Stimulated activated effector memory CD8-positive, alpha-beta T cell treated with anti-CD3 and anti-CD28 coated beads, Interleukin-12 subunit alpha, Interleukin-12 subunit beta, amount 100 ng/mL, for 72 hours (primary cell): ENCODE measurements at regions not wholly inside any gene's neighbourhood (a gene's known extent, or its start where the extent isn't known, plus 50 kb on each side); places are given as distances from the start of the nearest gene placed in this dataset.
"Not testable (repeated sequence)": the region's sequence is repeated elsewhere in the genome, so short reads cannot be mapped to it uniquely, and the experiment has no call there.

ENCODE experiments used
- ATAC-seq: fragments of 150-1000 bp; cut with Tn5 transposase; 2 replicates; pipeline ENCODE4 v1.10.0; 2021
- DNase-seq, 2 donors: peaks; one replicate each; pipeline ENCODE4 v3.0.0; 2021 to 2022; ENCODE audit warnings: low spot score in 2 of 2
- H3K27ac Mint-ChIP-seq: one replicate; pipeline ENCODE4 v1.8.0; 2022; ENCODE audit warnings: mild to moderate bottlenecking, mixed read lengths
- H3K36me3 Mint-ChIP-seq: one replicate; pipeline ENCODE4 v1.8.0; 2022; ENCODE audit warnings: mild to moderate bottlenecking, mixed read lengths
- H3K4me1 Mint-ChIP-seq: one replicate; pipeline ENCODE4 v1.8.0; 2022; ENCODE audit warnings: mixed read lengths
- H3K4me3 Mint-ChIP-seq: one replicate; pipeline ENCODE4 v1.8.0; 2022; ENCODE audit warnings: mild to moderate bottlenecking, mixed read lengths
- H3K9me3 Mint-ChIP-seq: one replicate; pipeline ENCODE4 v1.8.0; 2022; ENCODE audit warnings: mixed read lengths

DNA sequence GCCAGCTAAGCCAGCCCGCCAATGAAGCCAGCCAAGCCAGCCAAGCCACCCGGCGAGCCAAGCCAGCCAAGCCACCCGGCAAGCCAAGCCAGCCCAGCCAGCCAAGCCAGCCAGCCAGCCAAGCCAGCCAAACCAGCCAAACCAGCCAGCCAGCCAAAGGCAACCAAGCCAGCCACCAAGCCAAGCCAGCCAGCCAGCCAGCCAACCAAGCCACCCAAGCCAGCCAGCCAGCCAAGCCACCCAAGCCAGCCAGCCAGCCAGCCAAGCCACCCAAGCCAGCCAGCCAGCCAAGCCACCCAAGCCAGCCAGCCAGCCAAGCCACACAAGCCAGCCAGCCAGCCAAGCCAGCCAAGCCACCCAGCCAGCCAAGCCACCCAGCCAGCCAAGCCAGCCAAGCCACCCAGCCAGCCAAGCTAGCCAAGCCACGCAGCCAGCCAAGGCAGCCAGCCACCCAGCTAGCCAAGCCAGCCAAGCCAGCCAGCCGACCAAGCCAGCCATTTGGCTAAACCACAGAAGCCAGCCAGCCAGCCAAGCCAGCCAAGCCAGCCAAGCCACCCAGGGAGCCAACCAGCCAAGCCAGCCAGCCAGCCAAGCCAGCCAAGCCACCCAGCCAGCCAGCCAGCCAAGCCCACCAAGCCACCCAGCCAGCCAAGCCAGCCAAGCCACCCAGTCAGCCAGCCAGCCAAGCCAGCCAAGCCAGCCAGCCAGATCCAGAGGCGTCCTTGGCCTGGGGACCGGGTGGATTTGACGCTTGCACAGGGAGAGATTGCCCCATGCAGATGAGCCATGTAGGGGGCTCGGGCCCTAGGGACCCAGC, 198.0 kb downstream of the GOLGA6L6 start:
- not testable (repeated sequence) for ATAC-seq
- DNase-seq, result peak in 1 of 2 donors; percentile 11

GRCh38 chr15:20342601-20343394, 198.8 kb downstream of the GOLGA6L6 start:
- not testable (repeated sequence) for DNase-seq, H3K27ac Mint-ChIP-seq, ATAC-seq, H3K4me1 Mint-ChIP-seq, H3K9me3 Mint-ChIP-seq, H3K4me3 Mint-ChIP-seq, H3K36me3 Mint-ChIP-seq

More for the DNA sequence above, 198.0 kb downstream of the GOLGA6L6 start:
- H3K4me3 Mint-ChIP-seq, H3K27ac Mint-ChIP-seq, H3K4me1 Mint-ChIP-seq, H3K36me3 Mint-ChIP-seq, H3K9me3 Mint-ChIP-seq: not testable (repeated sequence)

GRCh38 chr15:20341901-20342600, 199.5 kb downstream of the GOLGA6L6 start:
- Mint-ChIP-seq H3K9me3 (peaks cover 2% of the 10 kb centered on the region), H3K27ac (no peak overlapping the region), H3K36me3 (no peaks in the 10 kb centered on the region), H3K4me1 (no peaks in the 10 kb centered on the region), H3K4me3 (no peak overlapping the region)
- DNase-seq (peak; percentile 33 to 59), ATAC-seq (peak; percentile 4)

- Mint-ChIP-seq H3K4me1 (no peaks in the 10 kb centered on the region), H3K36me3 (no peaks in the 10 kb centered on the region), H3K4me3 (no peak overlapping the region), H3K27ac (no peak overlapping the region), H3K9me3 (peaks cover 6% of the 10 kb centered on the region)
- ATAC-seq (peak; percentile 42), DNase-seq (peak in 1 of 2 donors; percentile 38)
Observed at GRCh38 chr15:20340931-20341661, 200.5 kb downstream of the GOLGA6L6 start.

DNA sequence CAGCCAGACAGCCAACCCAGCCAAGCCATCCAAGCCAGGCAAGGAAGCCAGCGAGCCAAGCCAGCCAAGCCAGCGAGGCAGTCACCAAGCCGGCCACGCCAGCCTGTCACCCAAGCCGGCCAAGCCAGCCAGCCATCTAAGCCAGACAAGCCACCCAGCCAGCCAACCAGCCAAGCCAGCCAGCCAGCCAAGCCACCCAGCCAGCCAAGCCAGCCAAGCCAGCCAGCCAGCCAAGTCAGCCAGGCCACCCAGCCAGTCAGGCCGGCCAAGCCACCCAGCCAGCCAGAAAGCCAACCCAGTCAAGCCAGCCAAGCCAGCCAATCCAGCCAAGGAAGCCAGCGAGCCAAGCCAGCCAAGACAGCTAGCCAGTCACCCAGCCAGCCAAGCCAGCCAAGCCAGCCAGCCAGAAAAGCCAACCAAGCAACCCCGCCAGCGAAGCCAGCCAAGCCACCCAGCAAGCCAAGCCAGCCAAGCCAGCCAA, 201.2 kb downstream of the GOLGA6L6 start:
- DNase-seq (peak; percentile 41 to 60), ATAC-seq (peak; percentile 43)
- Mint-ChIP-seq H3K36me3 (no peaks in the 10 kb centered on the region), H3K27ac (no peak overlapping the region), H3K4me1 (no peaks in the 10 kb centered on the region), H3K4me3 (no peak overlapping the region), H3K9me3 (peaks cover 6% of the 10 kb centered on the region)

GRCh38 chr15:20339086-20339791, 202.4 kb downstream of the GOLGA6L6 start:
- DNase-seq, H3K4me1 Mint-ChIP-seq, H3K4me3 Mint-ChIP-seq, H3K36me3 Mint-ChIP-seq, H3K9me3 Mint-ChIP-seq, H3K27ac Mint-ChIP-seq, ATAC-seq: not testable (repeated sequence)

GRCh38 chr15:20338671-20339070, 202.9 kb downstream of the GOLGA6L6 start:
- H3K9me3 Mint-ChIP-seq, DNase-seq, H3K27ac Mint-ChIP-seq, ATAC-seq, H3K4me3 Mint-ChIP-seq, H3K4me1 Mint-ChIP-seq, H3K36me3 Mint-ChIP-seq: not testable (repeated sequence)

DNA sequence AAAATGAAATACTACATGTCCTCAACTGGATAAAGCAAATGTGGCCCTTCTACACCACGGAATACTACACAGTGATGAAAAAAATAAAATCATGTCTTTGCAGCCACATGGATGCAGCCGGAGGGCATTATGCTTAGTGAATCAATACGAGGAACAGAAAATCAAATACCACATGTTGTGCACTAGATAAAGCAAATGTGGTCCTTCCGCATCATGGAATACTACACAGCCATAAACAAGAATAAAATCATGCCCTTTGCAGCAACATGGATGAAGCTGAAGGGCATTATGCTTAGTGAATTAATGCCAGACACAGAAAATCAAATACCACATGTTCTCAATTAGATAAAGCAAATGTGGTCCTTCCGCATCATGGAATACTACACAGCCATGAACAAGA, 204.4 kb downstream of the GOLGA6L6 start:
- DNase-seq, H3K9me3 Mint-ChIP-seq, H3K4me1 Mint-ChIP-seq, H3K27ac Mint-ChIP-seq, H3K4me3 Mint-ChIP-seq, H3K36me3 Mint-ChIP-seq, ATAC-seq: not testable (repeated sequence)

DNA sequence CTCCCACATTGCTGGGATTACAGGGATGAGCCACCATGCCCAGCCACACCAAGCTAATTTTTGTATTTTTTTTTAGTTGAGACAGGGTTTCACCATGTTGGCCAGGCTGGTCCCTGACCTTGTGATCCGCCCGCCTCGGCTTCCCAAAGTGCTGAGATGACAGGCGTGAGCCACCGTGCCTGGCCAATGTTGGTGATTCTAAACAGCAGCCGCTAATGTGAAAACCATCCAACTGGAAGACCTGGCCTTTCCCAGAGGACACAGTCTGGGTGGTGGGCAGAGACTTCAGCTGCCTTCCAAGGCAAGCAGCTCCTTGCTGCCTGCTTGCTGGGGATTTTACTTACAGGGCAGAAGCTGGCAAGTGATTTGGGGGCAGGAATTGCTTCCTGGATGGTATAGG, 207.1 kb downstream of the GOLGA6L6 start:
- ATAC-seq, H3K4me3 Mint-ChIP-seq, H3K36me3 Mint-ChIP-seq, H3K9me3 Mint-ChIP-seq, H3K27ac Mint-ChIP-seq, DNase-seq, H3K4me1 Mint-ChIP-seq: not testable (repeated sequence)

DNA sequence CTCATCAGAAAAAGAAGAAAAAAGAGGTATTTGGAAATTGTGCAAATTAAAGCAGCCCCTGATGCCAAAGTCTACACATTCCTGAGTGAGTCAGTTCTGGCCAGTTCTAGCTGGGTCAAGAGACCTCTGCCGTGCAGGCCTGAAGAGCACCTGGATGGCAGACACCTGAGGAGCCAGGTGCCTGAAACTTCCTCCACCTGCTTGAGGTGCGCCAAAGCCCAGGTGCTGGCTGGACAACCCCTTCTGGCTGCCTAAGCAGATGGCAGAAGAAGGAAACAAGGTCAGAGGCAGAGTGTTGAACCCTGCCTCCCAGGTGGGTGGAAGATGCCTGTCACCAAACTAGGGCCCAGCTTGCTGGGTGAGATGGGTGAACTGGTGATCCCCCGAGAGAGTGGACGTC, 215.8 kb downstream of the GOLGA6L6 start:
- not testable (repeated sequence) for ATAC-seq, H3K4me1 Mint-ChIP-seq, H3K9me3 Mint-ChIP-seq, DNase-seq, H3K36me3 Mint-ChIP-seq, H3K4me3 Mint-ChIP-seq, H3K27ac Mint-ChIP-seq

DNA sequence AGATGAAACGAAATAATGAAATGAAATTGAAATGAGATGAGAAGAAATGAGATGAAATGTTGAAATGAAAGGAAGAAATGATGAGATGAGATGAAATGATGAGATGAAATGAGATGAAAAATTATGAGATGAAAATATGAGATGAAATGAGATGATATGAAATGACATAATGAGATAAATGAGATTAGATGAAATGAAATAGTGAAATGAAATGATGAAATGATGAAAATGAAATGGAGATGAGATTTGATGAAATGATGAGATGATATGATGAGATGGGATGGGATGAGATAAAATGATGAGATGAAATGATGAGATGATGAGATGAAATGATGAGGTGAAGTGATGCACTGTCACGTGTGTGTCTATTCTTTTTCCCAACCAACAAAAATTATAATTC, 224.5 kb downstream of the GOLGA6L6 start:
- not testable (repeated sequence) for H3K4me3 Mint-ChIP-seq, ATAC-seq, DNase-seq, H3K27ac Mint-ChIP-seq, H3K9me3 Mint-ChIP-seq, H3K36me3 Mint-ChIP-seq, H3K4me1 Mint-ChIP-seq

- H3K27ac Mint-ChIP-seq, H3K4me3 Mint-ChIP-seq, ATAC-seq, DNase-seq, H3K9me3 Mint-ChIP-seq, H3K4me1 Mint-ChIP-seq, H3K36me3 Mint-ChIP-seq: not testable (repeated sequence)
Observed at GRCh38 chr15:20311014-20311680, 230.5 kb downstream of the GOLGA6L6 start.

GRCh38 chr15:20310603-20311002, 231.0 kb downstream of the GOLGA6L6 start:
- no peaks in the 10 kb centered on the region for H3K36me3 Mint-ChIP-seq
- no peak overlapping the region for H3K27ac Mint-ChIP-seq
- no peak overlapping the region for H3K4me3 Mint-ChIP-seq
- no peaks in the 10 kb centered on the region for H3K4me1 Mint-ChIP-seq
- no peak for DNase-seq
- H3K9me3 Mint-ChIP-seq, result no peaks in the 10 kb centered on the region
- ATAC-seq, result no peak

DNA sequence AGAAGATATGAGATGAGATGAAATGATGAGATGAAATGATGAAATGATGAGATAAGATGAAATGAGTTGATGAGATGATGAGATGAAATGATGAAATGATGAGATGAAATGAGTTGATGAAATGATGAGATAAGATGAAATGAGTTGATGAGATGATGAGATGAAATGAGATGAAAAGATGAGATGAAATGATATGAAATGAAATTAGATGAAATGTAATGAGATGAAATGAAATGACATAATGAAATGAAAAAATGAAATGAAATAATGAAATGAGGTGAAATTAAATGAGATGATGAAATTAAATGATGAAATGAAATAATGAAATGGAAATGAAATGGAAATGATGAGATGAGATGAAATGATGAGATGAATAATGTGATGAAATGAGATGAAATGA, 231.6 kb downstream of the GOLGA6L6 start:
- not testable (repeated sequence) for H3K9me3 Mint-ChIP-seq, DNase-seq, ATAC-seq, H3K4me3 Mint-ChIP-seq, H3K27ac Mint-ChIP-seq, H3K4me1 Mint-ChIP-seq, H3K36me3 Mint-ChIP-seq
